ENCODE measurements at regions not wholly inside any gene's neighbourhood (a gene's known extent, or its start where the extent isn't known, plus 50 kb on each side); places are given as distances from the start of the nearest gene placed in this dataset.

GRCh38 chr1:117271959-117272358 lies 61.2 kb upstream of the VTCN1 start:
- TF ChIP-seq POLR2A (IDR thresholded peaks at IDR 0.05; ENCODE audit: extremely low read depth, insufficient read length) (no peak), MYC (IDR thresholded peaks at IDR 0.05; ENCODE audit: low read depth, low read length) (no peak)
- TF ChIP-seq, protein P1, sequence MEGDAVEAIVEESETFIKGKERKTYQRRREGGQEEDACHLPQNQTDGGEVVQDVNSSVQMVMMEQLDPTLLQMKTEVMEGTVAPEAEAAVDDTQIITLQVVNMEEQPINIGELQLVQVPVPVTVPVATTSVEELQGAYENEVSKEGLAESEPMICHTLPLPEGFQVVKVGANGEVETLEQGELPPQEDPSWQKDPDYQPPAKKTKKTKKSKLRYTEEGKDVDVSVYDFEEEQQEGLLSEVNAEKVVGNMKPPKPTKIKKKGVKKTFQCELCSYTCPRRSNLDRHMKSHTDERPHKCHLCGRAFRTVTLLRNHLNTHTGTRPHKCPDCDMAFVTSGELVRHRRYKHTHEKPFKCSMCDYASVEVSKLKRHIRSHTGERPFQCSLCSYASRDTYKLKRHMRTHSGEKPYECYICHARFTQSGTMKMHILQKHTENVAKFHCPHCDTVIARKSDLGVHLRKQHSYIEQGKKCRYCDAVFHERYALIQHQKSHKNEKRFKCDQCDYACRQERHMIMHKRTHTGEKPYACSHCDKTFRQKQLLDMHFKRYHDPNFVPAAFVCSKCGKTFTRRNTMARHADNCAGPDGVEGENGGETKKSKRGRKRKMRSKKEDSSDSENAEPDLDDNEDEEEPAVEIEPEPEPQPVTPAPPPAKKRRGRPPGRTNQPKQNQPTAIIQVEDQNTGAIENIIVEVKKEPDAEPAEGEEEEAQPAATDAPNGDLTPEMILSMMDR (IDR thresholded peaks at IDR 0.05; ENCODE audit: low read depth, low read length) = no peak
- TF ChIP-seq, protein P2, sequence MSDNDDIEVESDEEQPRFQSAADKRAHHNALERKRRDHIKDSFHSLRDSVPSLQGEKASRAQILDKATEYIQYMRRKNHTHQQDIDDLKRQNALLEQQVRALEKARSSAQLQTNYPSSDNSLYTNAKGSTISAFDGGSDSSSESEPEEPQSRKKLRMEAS (IDR thresholded peaks at IDR 0.05; ENCODE audit: low read depth, low read length) = no peak

Data from NB4 (cell line).